SH-SY5Y (cell line): ENCODE measurements at regions not wholly inside any gene's neighbourhood (a gene's known extent, or its start where the extent isn't known, plus 50 kb on each side); places are given as distances from the start of the nearest gene placed in this dataset.

Experiments used
- GATA2 ChIP-seq: IDR thresholded peaks from 2 replicates; pipeline ENCODE4 v1.6.1; 2011; ENCODE audit warnings: mild to moderate bottlenecking, low read depth, low read length
- GATA3 ChIP-seq: IDR thresholded peaks from 2 replicates; pipeline ENCODE4 v1.6.1; 2011; ENCODE audit warnings: low read depth, mild to moderate bottlenecking, low read length, moderate library complexity

DNA sequence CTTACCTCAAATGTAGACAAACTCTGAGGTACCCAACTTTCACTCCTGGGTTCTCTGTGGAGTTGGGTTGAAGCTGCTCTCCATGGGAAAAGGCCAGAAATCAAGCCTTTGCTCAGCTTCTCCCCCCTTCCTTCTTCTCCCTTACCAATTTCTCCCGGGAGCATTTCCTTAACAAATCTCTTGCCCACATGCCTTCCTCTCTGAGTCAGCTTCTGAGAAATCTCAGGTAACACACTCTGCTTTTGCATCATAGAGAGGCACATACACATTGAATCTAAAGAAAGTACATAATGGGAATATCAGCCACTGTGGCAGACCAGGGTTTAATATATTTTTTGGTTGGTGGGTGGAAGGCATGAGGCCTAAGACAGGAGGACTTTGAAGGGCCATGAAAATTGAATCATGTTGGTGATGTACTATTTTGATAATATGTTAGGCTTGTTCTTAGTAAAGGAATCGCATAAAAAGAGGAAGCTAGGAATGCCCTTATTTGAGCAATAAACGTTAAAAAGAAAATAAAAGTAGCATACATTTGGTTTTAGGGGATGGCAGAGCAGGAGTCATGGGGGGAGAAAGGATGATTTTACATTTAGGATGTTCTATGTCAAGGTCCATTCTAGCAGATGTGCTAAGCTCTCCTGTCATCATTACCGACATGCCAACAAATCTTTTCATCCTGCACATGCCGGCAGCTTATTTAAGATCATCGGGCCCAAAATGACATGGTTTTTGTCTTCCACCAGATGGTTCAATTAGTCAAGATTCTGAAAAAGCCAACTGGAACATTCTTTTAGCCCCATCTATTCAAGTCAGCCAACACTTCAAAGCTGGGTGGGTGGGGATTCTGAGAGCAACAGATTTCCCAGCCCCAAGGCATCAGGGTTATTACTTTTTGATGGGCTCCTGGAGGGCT is 199.5 kb upstream of the CLINT1 start:
- no peak for TF ChIP-seq GATA2
- no peak for TF ChIP-seq GATA3
